Right forelimb (tissue), 1 donor: ENCODE measurements at regions not wholly inside any gene's neighbourhood (a gene's known extent, or its start where the extent isn't known, plus 50 kb on each side); places are given as distances from the start of the nearest gene placed in this dataset.
"Not testable (repeated sequence)": the region's sequence is repeated elsewhere in the genome, so short reads cannot be mapped to it uniquely, and the experiment has no call there.

ENCODE experiments used
- DNase-seq: peaks from one replicate; pipeline ENCODE4 v3.0.0-alpha.2; 2018

GRCh38 chr7:130850956-130851355, 116.9 kb upstream of the KLF14 start:
- no peak for DNase-seq

DNA sequence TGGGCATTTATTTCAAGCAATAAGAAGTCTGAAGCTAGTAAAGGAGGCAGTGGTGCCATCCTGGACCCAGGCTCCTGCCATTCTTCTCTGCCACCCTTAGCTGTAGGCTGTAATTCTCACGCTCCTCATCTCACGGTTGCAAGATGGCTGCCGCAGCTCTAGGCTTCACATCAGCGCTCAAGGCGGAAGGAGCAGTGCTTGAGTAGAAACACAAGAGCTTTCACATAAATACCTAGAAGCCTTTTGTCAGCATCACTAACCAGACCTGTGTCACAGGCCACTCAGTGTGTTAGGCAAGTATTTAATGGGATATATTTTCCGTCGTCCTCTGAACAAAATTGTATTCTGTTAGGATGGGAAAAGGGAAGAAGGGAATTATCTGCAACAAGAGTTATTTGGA, 118.9 kb upstream of the KLF14 start:
- no peak for DNase-seq

- no peak for DNase-seq
Measured at GRCh38 chr7:130853503-130854279, 119.7 kb upstream of the KLF14 start.

DNA sequence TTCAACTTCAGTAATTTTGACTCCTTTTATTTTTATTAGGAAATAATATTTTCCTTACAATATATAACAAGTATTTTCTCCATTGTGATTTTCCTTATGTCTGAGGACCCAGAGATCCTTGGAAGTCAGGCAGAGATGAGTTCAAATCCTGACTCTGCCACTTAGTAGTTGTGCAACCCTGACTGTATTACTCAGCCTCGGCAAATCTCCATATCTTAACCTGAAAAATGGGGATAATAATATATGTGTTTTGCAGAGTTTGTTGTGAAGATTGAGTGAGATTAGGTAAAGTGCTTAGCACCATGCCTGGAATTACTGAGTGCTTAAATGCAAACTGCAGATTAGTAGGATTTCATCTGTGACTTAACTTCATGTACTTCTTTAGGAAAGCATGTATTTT, 120.5 kb upstream of the KLF14 start:
- no peak for DNase-seq

- no peak for DNase-seq
Measured at GRCh38 chr7:130856866-130857265, 122.9 kb upstream of the KLF14 start.

DNA sequence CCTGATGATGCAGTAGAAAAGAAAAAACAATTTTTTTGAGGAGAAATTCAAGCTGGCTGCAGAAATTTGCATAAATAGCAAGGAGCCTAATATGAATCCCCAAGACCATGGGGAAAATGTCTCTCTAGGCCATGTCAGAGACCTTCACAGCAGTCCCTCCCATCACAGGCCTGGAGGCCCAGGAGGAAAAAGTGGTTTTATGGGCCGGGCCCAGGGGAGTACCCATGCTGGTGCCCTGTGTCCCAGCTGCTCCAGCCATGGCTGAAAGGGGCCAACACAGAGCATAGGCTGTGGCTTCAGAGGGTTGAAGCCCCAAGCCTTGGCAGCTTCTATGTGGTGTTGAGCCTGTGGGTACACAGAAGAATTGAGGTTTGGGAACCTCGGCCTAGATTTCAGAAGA, 126.8 kb upstream of the KLF14 start:
- not testable (repeated sequence) for DNase-seq

DNA sequence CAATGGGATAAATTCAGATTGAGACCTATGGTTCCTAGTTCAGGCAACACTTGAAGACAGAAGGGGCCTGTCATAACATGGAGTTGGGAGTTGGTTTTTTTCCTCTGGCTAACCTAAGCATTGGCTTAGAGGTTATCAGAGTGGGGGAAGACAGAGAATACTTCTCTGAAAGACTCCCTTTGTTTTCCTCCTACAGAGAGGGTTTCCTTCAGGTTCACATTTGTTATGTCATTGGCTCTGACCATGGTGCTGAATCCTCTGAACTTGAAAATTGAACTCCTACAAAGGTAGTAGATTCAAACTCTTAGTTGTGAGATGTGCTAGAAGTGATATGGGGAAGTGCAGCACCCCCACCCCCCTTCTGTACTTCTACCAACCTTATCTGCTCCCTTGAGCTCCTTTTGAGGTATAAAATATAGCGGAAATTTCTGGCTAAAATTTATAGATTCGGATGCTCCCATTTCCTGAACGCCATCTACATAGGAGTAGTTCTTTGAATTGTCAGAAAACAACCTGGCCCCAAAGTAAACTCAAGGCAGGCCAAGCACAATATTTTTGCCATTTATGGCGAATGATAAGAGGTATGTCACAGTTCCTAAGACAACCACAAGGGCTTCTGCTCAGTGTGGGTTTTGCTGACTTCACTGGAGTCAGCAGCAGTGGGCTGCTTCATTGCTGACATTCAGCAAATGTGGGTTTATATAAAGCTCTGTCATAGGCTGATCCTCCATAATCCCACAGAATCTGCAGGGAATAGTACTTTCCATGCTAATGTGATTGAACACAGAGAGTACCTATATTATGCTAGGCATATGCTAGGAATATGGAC, 131.6 kb upstream of the KLF14 start:
- DNase-seq = no peak

- no peak for DNase-seq
Measured at GRCh38 chr7:130867039-130867438, 133.0 kb upstream of the KLF14 start.

DNA sequence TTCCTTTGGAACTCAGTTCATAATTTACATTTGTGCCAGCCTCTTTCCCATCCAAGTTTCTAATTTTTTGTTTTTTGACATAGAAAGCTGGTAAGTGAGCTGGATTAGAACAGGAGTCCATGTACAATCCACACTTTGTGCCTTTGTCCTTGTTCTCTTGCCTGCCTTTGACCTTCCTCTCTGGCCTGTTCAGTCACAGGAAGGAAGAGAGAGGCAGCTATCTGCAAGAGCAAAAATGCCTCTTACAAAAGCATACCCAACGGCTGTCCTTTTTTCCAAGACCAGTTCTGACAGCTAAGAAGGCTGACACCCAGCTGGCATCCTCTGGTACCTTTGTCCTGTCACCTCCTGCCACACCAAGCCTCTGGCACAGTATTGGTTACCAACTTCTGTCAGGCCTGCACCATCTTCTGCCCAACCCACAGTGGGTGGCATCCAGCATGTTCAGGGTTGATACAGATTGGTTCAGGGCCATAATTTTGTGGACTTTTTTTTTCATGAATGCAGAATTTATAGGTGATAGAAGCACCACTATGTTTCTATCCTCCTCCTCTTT, 133.7 kb upstream of the KLF14 start:
- no peak for DNase-seq

DNA sequence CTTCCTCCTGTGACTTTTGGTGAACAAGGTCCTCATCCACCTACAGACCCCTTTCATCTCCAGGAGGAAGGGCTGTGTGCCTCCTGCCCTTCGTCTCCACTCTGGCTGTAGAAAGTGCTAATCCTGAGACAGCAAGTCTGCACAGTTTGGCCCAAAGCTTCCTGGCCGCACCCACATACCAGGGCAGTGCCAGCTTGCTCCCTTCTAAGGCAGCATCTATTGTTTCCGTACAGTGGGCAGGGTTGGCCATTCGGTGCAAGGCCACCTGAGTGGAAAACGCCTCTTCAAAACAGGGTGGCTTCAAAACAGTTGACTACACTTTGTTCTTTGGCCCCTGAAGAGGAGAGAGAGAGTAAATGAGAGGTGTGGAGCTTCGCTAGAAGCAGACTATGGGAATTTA, 134.1 kb upstream of the KLF14 start:
- no peak for DNase-seq

DNA sequence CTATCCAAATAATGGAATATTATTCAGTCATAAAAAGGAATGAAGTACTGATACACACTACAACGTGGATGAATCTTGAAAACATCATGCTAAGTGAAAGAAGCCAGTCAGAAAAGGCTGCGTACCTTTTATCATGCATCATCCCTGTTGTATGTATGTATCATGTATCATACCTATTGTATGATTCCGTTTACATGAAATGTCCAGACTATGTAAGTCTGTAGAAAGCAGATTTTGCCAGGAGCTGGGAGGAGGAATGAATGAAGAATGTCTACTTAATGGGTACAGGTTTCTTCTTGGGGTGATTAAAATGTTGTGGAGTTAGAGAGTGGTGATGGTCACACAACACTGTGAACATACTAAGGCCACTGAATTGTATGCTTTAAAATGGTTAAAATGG, 135.9 kb upstream of the KLF14 start:
- no peak for DNase-seq

GRCh38 chr7:130872341-130872740, 138.3 kb upstream of the KLF14 start:
- DNase-seq = no peak

GRCh38 chr7:130872756-130873448, 138.9 kb upstream of the KLF14 start:
- DNase-seq = no peak

DNA sequence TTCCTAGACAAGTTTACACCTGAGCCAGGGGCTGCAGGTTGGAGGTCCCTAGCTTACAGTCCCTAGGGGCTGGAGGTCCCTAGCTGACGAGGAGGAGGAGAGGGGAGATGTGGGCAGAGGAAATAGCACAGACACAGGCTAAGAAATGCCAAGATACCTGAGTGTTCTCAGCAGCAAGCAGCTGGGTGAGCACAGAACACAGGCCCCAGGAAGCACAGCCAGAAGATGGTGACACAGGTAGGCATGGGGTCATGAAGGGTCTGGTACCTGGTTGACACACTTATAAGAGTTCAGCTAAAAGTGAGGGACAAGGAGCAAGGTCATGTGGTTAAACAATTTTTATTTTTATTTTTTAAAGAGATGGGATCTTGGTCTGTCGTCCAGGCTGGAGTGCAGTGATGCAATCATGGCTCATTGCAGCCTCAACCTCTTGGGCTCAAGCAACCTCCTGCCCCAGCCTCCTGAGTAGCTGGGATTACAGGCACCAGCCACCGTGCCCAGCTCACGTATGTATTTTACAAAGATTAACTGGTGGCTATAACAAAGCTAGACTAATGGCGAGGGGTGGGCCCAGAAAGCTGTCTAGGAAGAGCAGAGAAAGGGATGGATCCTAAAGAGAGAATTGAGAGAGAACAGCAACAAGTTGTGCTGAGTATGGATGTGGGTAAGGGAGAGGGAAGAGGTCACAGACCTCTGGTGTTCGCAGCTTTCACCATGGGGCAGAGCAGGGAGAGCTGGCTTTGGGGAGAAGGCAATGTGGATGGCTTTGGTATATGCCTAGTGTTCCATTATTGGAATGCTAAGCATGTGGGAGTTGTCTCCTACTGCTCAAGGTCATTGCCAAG, 140.3 kb upstream of the KLF14 start:
- DNase-seq = no peak

- no peak for DNase-seq
Measured at GRCh38 chr7:130875265-130875741, 141.3 kb upstream of the KLF14 start.

- DNase-seq = no peak
Measured at GRCh38 chr7:130875901-130876300, 141.9 kb upstream of the KLF14 start.

DNA sequence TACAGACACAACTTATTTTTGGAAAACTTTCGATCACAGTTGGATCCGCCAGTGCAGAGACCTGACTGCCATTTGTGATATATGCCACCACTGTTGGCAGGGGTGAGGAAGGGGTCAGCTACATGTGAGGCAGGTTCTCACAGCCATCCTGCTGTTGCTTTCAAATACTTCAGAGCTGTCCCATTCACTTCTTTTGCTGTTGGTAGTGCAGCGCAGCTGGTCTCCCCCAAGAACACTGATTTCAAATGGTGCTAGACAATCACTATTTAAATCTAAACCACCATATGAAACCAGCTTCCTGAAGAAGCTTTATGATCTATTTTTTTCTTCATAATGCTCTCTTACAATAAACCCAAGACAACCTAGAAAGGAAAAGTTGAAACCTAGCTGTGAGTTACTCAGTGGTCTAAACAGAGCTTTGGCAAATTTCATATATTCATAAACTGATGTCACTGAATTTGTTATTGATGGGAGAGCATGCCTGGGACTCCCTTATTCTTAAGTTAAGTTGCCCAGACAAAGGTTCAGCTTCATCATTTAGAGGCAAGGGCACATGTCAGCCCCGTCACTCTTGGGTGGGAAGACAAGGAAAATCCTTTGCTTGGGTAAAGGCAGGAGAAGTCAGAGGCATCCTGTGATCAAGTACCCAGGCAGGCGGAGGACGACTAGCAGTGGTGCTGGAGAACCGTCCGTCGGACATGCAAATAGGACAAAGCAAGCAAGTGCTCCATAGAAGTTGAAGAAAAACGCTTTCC, 143.4 kb upstream of the KLF14 start:
- no peak for DNase-seq

GRCh38 chr7:130877991-130878305, 143.9 kb upstream of the KLF14 start:
- no peak for DNase-seq

- no peak for DNase-seq
Measured at GRCh38 chr7:130878785-130879184, 144.8 kb upstream of the KLF14 start.

DNA sequence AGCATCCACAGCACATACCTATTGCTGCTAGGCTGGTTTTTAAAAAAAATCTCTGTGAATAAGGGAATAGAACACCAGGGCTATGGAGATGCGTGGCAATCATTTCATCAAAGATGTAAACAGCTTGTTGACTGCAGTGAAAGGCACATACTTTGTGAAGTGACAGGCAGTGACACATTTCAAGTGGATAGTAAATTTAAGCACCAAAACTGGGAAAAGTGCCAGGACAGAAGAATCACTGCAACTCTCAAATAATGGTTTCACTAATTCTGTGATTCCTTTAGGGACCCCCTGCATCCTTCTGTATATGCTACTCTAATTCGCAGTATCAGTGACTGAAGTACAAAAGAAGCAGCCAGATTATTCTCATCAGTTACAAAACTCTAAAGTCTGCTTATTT, 145.2 kb upstream of the KLF14 start:
- no peak for DNase-seq

DNA sequence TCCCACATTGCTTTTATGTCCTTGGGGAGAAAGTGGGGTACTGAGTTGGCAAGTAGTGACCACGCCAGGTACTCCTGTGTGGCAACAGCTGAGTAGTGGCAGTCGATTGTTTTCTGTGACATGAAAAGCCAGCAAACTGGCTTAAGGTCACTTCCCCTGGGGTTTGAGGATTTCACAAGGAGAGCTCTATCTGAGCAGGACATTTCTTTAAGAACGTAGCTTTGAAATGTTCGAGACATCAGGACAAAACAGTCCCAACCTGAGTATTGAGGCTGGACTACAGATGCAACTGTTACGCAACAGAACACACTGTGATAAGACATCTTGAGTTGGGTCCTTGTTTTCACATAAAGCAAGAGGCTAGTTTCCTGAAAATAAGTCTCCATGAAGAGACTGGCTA, 146.7 kb upstream of the KLF14 start:
- no peak for DNase-seq
